Ovary (tissue), 7 donors: ENCODE measurements at regions not wholly inside any gene's neighbourhood (a gene's known extent, or its start where the extent isn't known, plus 50 kb on each side); places are given as distances from the start of the nearest gene placed in this dataset.

Experiments
- DNase-seq, 5 donors: peaks; one replicate each; pipeline ENCODE4 v3.0.0-alpha.2; 2019 to 2020
- H3K27ac ChIP-seq, 2 donors: fragments of 200-600 bp; one replicate each; pipeline versions ENCODE4 v1.5.1 to v1.8.0; 2019 to 2022
- H3K27me3 ChIP-seq: fragments of 200-600 bp; one replicate; pipeline ENCODE4 v1.8.0; 2022
- H3K36me3 ChIP-seq: fragments of 200-600 bp; sonication (generic); one replicate; pipeline ENCODE4 v1.5.1; 2019
- H3K4me1 ChIP-seq: one replicate; pipeline ENCODE4 v1.8.1; 2013; ENCODE audit warnings: mild to moderate bottlenecking, moderate library complexity; ENCODE audit not compliant: insufficient read depth
- H3K4me3 ChIP-seq: fragments of 200-600 bp; sonication (generic); one replicate; pipeline ENCODE4 v1.5.1; 2017
- H3K9me3 ChIP-seq, 2 donors: fragments of 200-600 bp in 1 of 2; sonication (generic) in 1 of 2; one replicate each; pipeline versions ENCODE4 v1.5.1 to v1.8.1; 2013 to 2019; ENCODE audit warnings: mild to moderate bottlenecking in 1 of 2, moderate library complexity in 1 of 2
- CTCF ChIP-seq, 3 donors: fragments of 450-650 bp in 2 of 3; fragments of 200-600 bp in 1 of 3; IDR thresholded peaks; one replicate each; pipeline versions ENCODE4 v1.5.1 to v1.8.0; 2016 to 2022; ENCODE audit warnings: antibody characterized with exemption in 3 of 3, mild to moderate bottlenecking in 1 of 3
- EP300 ChIP-seq: sonication (generic); formaldehyde crosslinking; IDR thresholded peaks from one replicate; pipeline ENCODE4 v1.6.1; 2017; ENCODE audit warnings: antibody characterized with exemption
- POLR2A ChIP-seq: fragments of 450-650 bp; IDR thresholded peaks from one replicate; pipeline ENCODE4 v1.6.1; 2017; ENCODE audit warnings: antibody characterized with exemption, mild to moderate bottlenecking, moderate library complexity
- WGBS, 3 donors: extraction: QIAGEN DNeasy Blood & Tissue Kit in 1 of 3; methylation state at CpG; one replicate each; pipeline versions ENCODE4 v1.1.5 to v1.1.7; 2013 to 2017; 5-methylcytosine and 5-hydroxymethylcytosine counted together
- intact Hi-C, 4 donors: fragments of 100-400 bp; cut with DNase I; formaldehyde crosslinking; loops; one replicate each; pipeline versions ENCODE4 v1.11.0 to v1.15.1; 2022 to 2023
- donor health status: DM: no; HTN: no; CAD: no; lungs with moderate emphysema.
- donor health status: DM: no; HTN: no; CAD: no.
- donor health status: Bipolar disorder and iron deficiency.
- donor health status: DM: no; HTN: no; CAD: no.
- donor health status: DM: yes; HTN: yes; CAD: no.

GRCh38 chr11:31875866-31876560, 64.9 kb upstream of the PAX6 start:
- Histone ChIP-seq H3K27me3 (no peaks in the 10 kb centered on the region), H3K4me3 (no peak overlapping the region), H3K4me1 (no peaks in the 10 kb centered on the region), H3K27ac (no peak overlapping the region), H3K9me3 (no peaks in the 10 kb centered on the region), H3K36me3 (no peaks in the 10 kb centered on the region)
- DNase-seq, result no peak
- 31 to 37% (median 33%) methylated on average over 13 of the region's 13 CpGs for WGBS, 3 donors
- intact Hi-C loops, result no loop called here
- TF ChIP-seq EP300 (no peak), POLR2A (no peak), CTCF (IDR thresholded peaks at IDR 0.05) (no peak)

- no peak for DNase-seq
- TF ChIP-seq POLR2A (no peak), CTCF (IDR thresholded peaks at IDR 0.05) (no peak), EP300 (no peak)
- no peaks in the 10 kb centered on the region for H3K9me3 ChIP-seq
- intact Hi-C loops, result no loop called here
- 46 to 55% (median 46%) methylated on average over 6 of the region's 6 CpGs for WGBS, 3 donors
- H3K27me3 ChIP-seq, result no peaks in the 10 kb centered on the region
- H3K27ac ChIP-seq, result no peak overlapping the region
- H3K36me3 ChIP-seq, result no peaks in the 10 kb centered on the region
- no peaks in the 10 kb centered on the region for H3K4me1 ChIP-seq
- no peak overlapping the region for H3K4me3 ChIP-seq
These were observed 63.6 kb upstream of the PAX6 start for GRCh38 chr11:31874631-31875191.

- no peaks in the 10 kb centered on the region for H3K36me3 ChIP-seq
- no peak for DNase-seq
- 69 to 79% (median 75%) methylated on average over 2 of the region's 2 CpGs for WGBS, 3 donors
- no peak overlapping the region for H3K4me3 ChIP-seq
- no peak overlapping the region for H3K27ac ChIP-seq
- TF ChIP-seq EP300 (no peak), POLR2A (no peak), CTCF (IDR thresholded peaks at IDR 0.05) (no peak)
- H3K27me3 ChIP-seq, result no peaks in the 10 kb centered on the region
- intact Hi-C loops, result no loop called here
- no peaks in the 10 kb centered on the region for H3K4me1 ChIP-seq
- no peaks in the 10 kb centered on the region for H3K9me3 ChIP-seq
These were observed 62.0 kb upstream of the PAX6 start for GRCh38 chr11:31873124-31873523.

- no peak for TF ChIP-seq EP300
- no peak for TF ChIP-seq CTCF (IDR thresholded peaks at IDR 0.05)
- TF ChIP-seq POLR2A, result no peak
- intact Hi-C loops, result no loop called here
These were observed 60.9 kb upstream of the PAX6 start for GRCh38 chr11:31872076-31872443.

More at GRCh38 chr11:31872076-31872443, 60.9 kb upstream of the PAX6 start:
- H3K27me3 ChIP-seq, result no peaks in the 10 kb centered on the region
- DNase-seq, result no peak
- no peak overlapping the region for H3K4me3 ChIP-seq
- H3K9me3 ChIP-seq, result no peaks in the 10 kb centered on the region
- no peaks in the 10 kb centered on the region for H3K4me1 ChIP-seq
- no peak overlapping the region for H3K27ac ChIP-seq
- 77 to 82% (median 81%) methylated on average over 3 of the region's 3 CpGs for WGBS, 3 donors
- H3K36me3 ChIP-seq, result no peaks in the 10 kb centered on the region
